ENCODE measurements at regions not wholly inside any gene's neighbourhood (a gene's known extent, or its start where the extent isn't known, plus 50 kb on each side); places are given as distances from the start of the nearest gene placed in this dataset.

GRCh38 chr3:193932576-193932975 is 203.4 kb upstream of the HES1 start:
- ChIA-PET POLR2A (ENCODE audit: partially characterized antibody) (no interaction called here), CTCF (ENCODE audit: partially characterized antibody) (interaction anchor here (1.0 to 2.8 kb wide), 4 partner anchors 11 to 152 kb away, joined by 4 to 9 read pairs (median 6); no protein-coding TSS in a partner anchor)
- Histone ChIP-seq H3K79me1 (ENCODE audit: low read depth, low read length) (no peaks in the 10 kb centered on the region), H2BK20ac (ENCODE audit: low read length) (no peak overlapping the region), H2BK5ac (ENCODE audit: low read depth, low read length) (peak overlapping the region; percentile 26; the same call in 1 of the 2 replicates), H2BK15ac (ENCODE audit: low read length) (no peak overlapping the region), H3K9me3 (ENCODE audit: insufficient read depth in 2 of 2, low read depth in 1 of 2, low read length in 1 of 2) (0 out of 4 replicates have a peak, but pooled peaks cover 0 to 4% of the 10 kb centered on the region in 2 experiments), H3K56ac (replicated peaks; ENCODE audit: insufficient read length, low read depth, low read length) (no peak overlapping the region), H3K27ac (ENCODE audit: low read depth, low read length) (no peak overlapping the region), H3K4me2 (ENCODE audit: insufficient read depth in 1 of 2, low read depth in 2 of 2, low read length in 2 of 2) (no peak overlapping the region), H3K4me1 (replicated peaks in 1 of 4; ENCODE audit: control insufficient read depth in 3 of 4, insufficient read depth in 4 of 4, low read length in 3 of 4) (no peaks in the 10 kb centered on the region; a peak in 1 of 7 replicates), H4K91ac (replicated peaks; ENCODE audit: insufficient read length, low read length) (no peak overlapping the region), H2AFZ (ENCODE audit: low read length) (no peak overlapping the region), H3K36me3 (ENCODE audit: control insufficient read depth in 2 of 4, insufficient read depth in 4 of 4, low read length in 3 of 4) (no peaks in the 10 kb centered on the region), H3K4ac (replicated peaks; ENCODE audit: insufficient read length, low read depth, low read length) (no peak overlapping the region), H4K5ac (ENCODE audit: insufficient read length, low read depth, low read length) (no peak overlapping the region), H3K14ac (ENCODE audit: insufficient read length) (no peak overlapping the region), H2BK12ac (ENCODE audit: low read depth, low read length) (0 out of 2 replicates have a peak overlapping the region, but pooled peaks have one; percentile 20), H2AK5ac (ENCODE audit: low read depth, low read length) (no peak overlapping the region), H3K79me2 (ENCODE audit: control insufficient read depth in 1 of 2, insufficient read depth in 2 of 2, low read length in 2 of 2) (no peaks in the 10 kb centered on the region), H3K23ac (ENCODE audit: insufficient read length) (no peak overlapping the region), H3K18ac (ENCODE audit: extremely low read depth, low read length) (no peak overlapping the region), H4K20me1 (replicated peaks in 1 of 2; ENCODE audit: control insufficient read depth in 1 of 2, insufficient read depth in 2 of 2, low read length in 2 of 2) (no peaks in the 10 kb centered on the region), H3K9ac (replicated peaks in 1 of 4; ENCODE audit: extremely low read depth in 1 of 4, low read depth in 3 of 4, low read length in 3 of 4) (no peak overlapping the region), H4K8ac (ENCODE audit: extremely low read depth, insufficient read depth, low read length) (no peak overlapping the region), H3K4me3 (ENCODE audit: extremely low read depth in 1 of 4, insufficient read depth in 2 of 4, low read depth in 3 of 4, low read length in 4 of 4) (no peak overlapping the region), H3K23me2 (ENCODE audit: low read depth, low read length) (no peaks in the 10 kb centered on the region), H3K27me3 (replicated peaks in 1 of 4; ENCODE audit: control insufficient read depth in 3 of 4, extremely low read depth in 1 of 4, insufficient read depth in 3 of 4, low read length in 3 of 4) (no peaks in the 10 kb centered on the region; a peak in 1 of 7 replicates), H2BK120ac (replicated peaks; ENCODE audit: low read depth, low read length) (no peak overlapping the region)
- FAIRE-seq (no peak), DNase-seq (ENCODE audit: low read depth in 1 of 2, low spot score in 2 of 2) (no peak)
- WGBS, 2 experiments (ENCODE audit: extremely low coverage in 1 of 2, insufficient coverage in 1 of 2, insufficient read length in 1 of 2, insufficient replicate concordance in 2 of 2, low coverage in 1 of 2, low lambda C conversion rate in 2 of 2, missing lambda C conversion rate in 1 of 2), result 76% methylated on average over 4 of the region's 4 CpGs; no CpG with 5 or more reads in 1 of the 2 experiments
- no peak for TF ChIP-seq HDAC6 (IDR thresholded peaks at IDR 0.05; ENCODE audit: low read depth, low read length)

All from H1 (cell line).